Muscle of arm (tissue), 1 donor: ENCODE measurements at regions not wholly inside any gene's neighbourhood (a gene's known extent, or its start where the extent isn't known, plus 50 kb on each side); places are given as distances from the start of the nearest gene placed in this dataset.

Source experiments
- DNase-seq: peaks from one replicate; pipeline ENCODE4 v3.0.0-alpha.2; 2013

DNA sequence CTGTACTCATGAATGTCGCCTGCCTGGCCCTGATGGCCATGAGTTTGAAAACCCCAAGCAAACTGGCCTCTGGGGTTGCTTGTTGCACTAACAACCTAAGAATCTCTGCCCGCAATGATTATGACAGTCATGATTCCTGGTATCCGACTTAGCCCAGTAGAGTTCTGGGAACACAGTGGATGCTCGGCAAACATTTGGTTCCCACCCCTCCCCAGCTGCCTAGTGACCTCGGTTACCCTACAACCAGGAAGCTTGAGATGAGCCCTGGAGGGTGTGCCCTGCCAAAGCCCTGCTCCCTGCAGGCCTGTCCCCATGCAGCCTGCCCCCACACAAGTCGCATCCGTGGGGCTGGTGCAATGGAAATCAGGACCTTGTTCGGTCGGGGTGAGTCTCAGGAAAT is 76.0 kb upstream of the ZBTB40 start:
- DNase-seq = no peak

DNA sequence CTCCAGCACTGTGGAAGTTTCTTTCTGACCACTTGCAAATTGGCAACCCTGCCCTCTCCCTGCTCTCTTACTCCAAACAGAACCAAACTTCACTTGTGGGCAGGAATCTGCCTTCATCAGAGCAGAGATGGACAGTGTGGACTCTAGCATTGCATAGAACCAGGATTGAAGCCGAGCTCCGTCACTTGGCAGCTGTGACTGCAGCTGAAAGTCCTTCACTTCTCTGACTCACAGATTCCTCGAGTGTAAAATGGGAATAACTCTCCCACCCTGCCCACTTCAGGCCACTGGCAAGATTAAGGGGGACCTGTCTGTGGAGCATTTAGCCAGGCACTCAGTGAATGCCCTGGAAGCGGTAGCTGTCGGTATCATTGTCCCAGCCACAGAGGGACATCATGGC is 75.7 kb upstream of the ZBTB40 start:
- DNase-seq = no peak

DNA sequence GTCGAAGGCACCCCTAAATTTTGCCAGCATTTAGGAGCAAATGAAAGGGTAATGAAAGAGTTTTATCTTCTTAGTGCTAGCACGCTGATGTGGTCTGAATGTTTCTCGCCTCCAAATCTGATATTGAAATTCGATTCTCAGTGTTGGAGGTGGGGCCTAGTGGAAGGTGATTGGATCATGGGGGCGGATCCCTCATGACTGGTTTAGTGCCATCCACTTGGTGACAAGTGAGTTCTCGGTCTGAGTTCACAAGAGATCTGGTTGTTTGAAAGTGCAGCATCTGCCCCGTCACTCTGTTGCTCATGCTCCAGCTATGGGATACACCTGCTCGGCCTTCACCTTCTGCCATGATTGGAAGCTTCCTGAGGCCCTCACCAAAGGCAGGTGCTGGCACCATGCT is 75.1 kb upstream of the ZBTB40 start:
- DNase-seq = no peak

DNA sequence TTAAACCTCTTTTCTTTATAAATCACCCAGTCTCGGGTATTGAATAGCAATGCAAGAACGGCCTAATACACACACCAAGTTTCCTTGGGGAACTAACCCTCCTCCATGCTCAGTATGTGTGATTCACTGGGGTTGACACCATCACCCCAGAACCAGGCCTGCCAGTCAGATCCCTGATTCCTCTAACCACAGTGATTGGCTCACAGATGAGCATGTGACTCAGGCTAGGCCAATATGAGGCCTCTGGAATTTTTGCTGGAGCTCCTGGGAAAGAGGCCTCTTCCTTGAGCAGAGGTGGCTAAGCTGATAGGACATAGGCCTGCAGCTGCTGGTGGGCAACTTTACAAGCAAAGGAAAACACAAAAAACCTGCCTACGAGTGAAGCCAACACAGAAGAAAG is 74.7 kb upstream of the ZBTB40 start:
- DNase-seq = no peak

DNA sequence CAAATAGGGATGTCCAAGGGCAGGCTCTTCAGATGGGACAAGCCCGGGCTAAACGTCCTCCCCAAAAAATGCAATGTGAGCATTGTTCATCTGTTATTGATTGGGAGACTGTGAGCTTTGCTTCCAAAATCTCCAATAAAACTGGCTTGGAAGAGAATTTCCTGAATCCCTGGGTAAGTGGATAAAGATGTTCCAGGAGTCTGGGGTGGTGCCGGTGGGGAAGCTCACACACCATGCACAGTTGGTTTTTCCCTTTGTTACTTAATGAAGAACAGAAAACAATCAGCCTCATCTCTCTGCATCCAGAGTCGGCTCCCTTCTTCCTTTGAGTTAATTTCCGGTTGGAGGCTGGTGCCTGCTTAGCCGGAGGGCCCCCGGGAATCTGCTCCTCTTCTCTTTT is 72.1 kb upstream of the ZBTB40 start:
- DNase-seq = peak; percentile 15

DNA sequence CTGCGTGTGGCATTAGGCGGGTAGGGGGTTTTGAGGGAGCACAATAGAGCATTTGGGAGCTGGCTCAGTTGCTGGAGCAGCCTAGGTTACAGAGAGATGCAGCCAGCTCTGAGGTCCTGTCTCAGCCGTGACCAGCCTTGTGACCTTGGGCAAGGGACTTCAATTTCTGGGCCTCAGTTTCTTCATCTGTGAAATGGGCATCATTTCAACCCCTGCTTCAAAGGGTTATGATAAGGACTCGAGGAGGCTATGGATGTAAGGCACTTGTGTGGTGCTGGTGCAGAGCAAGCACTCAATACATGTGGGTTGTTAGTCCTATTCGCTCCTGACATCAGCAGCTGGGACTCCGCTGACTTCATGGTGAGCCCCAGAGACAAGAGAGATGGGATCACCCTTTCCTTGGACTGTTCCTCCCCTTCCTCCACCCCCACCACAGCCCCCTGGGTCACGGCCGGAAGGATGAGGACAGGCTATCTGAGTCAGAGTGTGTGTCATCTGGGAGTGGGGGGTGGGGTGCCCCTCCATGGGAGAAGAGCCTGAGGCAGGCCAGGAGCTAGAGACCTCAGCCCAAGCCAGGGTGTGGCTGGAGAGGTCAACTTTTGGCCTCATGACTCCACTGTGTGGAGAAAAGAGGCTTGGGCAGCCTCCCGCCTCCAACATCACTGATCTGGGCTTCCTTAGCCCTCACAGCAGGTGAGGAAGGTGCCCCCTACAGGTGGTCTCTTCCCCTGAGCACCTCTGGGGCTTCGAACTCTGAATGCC is 71.4 kb upstream of the ZBTB40 start:
- DNase-seq = no peak

DNA sequence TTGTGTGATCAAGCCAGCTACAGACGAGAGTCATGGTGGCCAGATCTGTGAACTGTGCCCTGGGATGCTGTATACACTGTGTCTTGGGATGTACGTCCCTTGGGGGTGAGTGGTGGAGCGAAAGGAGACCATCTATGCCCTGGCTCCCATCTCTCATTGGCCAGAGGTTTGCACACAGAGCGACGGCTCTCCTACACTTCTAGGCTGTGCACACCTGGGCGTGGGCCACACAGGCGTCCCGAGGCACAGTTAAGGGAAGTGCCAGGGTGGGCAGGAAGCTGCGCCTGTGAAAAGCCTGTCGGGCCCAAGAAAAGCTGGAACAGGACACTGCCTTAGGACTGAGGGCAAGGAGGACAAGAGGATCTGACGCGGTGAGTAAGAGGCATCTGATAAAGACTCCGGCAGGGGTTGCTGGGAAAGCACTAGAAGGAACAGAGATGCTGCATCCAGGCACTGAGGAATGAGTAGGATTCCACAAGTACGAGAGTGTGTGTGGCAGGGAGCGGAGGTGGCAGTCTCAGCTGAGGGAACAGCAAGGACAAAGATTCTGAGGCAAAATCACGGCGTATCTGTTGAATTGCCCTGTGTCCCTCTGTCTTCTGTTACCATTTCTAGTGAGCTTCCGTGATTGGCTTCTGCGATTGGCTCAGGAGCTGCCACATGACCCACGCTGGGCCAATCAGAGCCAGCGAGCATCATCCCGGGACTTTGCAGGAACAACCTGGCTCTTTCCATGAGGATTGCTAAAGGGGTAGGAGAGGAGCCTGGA is 67.9 kb upstream of the ZBTB40 start:
- no peak for DNase-seq

DNA sequence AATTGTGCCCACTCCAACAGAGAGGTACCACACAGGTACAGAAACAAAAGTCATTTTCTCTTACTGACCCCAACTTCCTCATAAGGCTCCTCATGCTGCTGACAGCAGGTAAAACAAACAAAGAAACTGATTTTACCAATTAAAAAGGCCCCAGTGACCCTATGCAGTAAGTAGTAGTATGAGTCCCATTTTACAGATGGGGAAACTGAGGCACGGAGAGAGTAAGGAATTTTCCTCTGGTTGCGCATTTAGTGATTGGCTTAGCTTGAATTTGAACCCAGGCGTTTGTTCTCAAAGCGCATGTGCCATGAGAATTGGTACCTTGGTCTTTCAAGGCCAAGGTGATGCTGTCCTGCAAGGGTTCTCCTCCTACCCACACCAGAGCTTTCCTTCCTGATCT is 66.1 kb upstream of the ZBTB40 start:
- no peak for DNase-seq

DNA sequence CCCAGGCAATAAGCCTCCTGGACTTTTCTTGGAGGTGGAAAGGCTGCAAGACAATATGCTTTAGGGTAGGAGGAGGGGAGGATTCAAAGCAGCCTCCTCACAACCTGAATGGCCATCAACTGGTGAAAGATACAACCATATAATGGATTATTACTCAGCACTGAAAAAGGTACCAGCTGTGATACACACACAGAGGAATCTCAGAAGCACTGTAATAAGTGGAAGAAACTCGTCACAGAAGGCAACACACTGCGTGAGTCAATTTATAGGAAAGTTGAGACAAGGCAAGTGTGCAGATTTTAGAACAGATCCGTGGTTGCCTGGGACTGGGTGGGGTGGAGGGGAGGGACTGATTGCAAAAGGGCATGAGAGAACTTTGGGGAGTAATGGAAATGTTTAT is 64.9 kb upstream of the ZBTB40 start:
- no peak for DNase-seq

DNA sequence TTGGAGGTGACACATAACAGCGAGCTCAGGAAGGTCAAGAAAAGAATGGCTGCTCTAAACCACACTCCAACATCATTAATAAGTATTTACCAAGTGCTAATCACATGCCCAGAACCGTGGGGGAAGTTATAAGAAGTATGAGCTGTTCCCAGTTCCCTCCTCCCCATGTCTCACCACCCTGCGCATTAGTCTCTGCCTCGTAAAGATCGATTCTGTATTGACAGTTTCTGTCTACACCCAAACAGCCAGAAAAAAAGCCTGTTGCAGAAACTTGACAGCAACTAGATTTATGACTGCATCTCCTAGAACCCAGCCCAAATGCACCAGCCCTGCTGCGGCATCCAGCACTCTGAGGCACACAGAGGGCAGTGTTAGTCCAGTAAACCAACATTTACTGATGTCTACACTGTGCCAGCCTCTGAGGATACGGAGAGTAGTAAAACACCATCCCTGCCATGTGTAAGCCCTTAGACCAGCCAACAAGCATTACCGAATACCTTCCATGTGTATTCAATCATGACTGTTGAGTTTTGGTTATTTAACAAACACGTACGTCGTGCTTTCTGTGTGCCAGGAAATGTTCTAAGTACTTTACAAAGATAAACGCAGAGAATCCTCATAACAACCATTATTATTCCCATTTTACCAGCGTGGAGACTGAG is 63.6 kb upstream of the ZBTB40 start:
- peak; percentile 11 for DNase-seq

DNA sequence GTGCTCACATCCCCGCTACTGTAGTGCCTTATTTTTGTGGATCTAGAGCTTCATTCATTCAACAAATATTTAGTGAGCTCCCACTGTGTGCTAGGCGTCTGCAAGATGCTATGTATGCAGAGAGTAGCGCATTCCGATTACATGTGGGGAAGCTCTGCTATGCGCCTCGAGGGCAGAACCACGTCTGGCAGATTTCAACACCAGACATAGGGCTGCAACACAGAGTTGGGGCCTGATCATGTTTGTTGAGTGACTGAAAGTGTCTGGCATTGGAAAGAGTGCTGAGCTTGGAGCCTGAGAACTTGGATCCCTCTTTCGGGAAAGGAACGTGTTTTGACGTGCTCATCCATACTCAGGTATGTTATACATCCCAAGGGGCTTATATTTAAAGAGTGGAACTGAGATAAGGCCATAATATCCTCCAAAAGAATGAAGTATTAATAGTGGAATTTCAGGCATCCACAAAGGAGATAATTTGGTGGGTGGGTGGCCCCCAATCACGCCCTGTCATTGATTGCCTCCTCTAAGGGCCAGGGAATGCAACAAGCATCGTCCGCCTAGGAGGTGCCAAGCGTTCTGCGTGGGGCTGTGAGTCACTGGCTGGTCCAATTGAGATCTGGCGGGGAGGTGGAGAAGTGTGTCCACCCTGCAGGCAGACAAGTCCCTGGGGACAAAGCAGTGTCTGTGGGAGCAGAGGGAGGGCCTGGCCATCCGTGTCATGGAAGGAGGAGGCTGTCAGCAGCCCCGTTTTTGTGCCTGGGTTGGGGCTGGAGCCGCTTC is 62.8 kb upstream of the ZBTB40 start:
- no peak for DNase-seq

DNA sequence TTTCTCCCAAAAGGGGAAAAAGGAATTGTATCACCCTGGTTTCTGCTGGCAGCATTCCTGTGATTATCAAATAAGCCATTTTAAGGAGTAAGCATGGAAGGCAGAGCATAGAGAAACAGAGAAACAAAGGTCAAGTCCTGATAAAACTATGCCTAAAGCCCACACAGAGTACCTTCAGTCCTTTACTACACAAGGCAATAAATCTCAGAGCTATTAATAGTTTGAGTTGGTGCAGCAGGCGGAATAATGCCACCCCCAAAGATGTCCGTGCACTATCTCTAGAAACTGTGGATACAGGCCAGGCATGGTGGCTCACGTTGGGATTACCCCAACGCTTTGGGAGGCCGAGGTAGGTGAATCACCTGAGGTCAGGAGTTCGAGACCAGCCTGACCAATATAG is 58.1 kb upstream of the ZBTB40 start:
- no peak for DNase-seq

DNA sequence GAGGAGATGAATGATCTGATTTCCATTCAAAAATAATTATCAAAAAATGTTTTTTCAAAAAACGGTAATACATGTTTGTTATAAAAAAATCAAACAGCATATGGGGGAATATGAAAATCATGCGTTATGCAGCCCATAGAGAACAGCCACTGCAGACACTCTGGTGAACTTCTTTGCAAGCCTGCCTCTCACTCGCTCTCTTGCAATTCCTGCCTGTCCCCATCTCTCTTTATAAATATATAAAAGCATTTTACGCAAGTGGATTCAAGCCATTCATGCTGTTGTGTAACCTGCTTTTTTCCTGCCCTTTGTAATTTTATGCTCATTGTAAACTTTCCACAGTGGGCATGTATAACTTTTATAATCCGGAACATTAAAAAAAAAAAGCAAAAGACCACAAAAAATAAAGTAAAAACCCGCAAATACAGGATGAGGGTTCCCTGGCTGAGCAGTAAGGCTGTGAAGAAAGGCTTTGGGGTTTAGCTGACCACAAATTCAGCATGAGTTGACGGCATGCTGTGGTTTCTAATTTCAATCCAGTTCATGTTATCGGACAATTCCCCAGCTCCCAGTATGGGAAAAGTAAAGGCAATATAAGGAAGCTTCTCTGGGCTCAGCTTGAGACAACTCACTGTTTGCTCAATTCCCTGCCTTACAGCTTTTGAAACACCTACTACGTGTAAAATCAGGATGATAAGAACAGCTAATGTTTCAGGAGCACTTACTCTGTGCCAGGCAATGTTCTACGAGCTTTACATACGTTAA is 52.8 kb upstream of the ZBTB40 start:
- no peak for DNase-seq

DNA sequence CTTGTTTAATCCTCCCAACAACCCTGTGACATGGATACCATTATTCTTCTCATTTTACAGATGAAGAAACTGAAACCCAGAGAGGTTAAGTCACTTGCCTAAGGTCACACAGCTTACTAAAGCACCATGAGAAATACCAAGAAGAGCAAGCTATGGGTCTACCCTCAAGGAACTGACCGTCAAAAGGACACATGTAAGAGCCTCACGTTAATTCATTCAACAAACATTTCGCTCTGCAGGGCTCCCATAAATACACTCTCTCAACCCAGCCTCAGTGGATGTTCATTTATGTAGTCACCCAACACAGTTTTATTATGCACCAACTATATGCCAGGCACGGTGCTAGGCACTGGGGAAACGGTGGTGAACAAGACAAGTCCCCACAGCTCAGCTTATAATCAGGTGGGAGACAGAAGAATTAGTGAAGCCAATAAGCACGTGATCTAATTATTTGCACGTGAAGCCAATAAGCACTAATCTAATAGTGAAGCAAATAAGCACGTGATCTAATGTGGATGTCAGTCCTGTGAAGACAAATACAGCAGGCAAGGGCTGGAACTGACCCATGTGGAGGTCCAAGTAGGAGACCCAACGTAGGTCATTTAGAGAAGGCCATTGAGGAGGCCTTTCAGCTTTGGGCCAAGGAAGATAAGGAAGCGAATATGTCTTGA is 52.1 kb upstream of the ZBTB40 start:
- no peak for DNase-seq
